ENCODE measurements at regions not wholly inside any gene's neighbourhood (a gene's known extent, or its start where the extent isn't known, plus 50 kb on each side); places are given as distances from the start of the nearest gene placed in this dataset.
"Not testable (repeated sequence)": the region's sequence is repeated elsewhere in the genome, so short reads cannot be mapped to it uniquely, and the experiment has no call there.

GRCh38 chr12:131335456-131335855 is 375.4 kb upstream of the SFSWAP start:
- no peaks in the 10 kb centered on the region for H3K4me1 ChIP-seq (ENCODE audit: control insufficient read depth in 2 of 2, insufficient read depth in 2 of 2, low read length in 2 of 2)
- CTCF ChIA-PET: no interaction called here
- Mint-ChIP-seq H3K9me3 (peaks cover 0 to 2% (median 0%) of the 10 kb centered on the region in 11 donors), H3K27ac (no peak overlapping the region), H3K27me3 (no peaks in the 10 kb centered on the region), H3K4me1 (peaks cover 0 to 4% (median 0%) of the 10 kb centered on the region in 7 donors), H3K4me3 (no peak overlapping the region), H3K36me3 (no peaks in the 10 kb centered on the region)
- no peaks in the 10 kb centered on the region for H3K36me3 ChIP-seq (ENCODE audit: control insufficient read depth in 2 of 3, insufficient read depth in 3 of 3, low read length in 3 of 3)
- no peak overlapping the region for H3K27ac ChIP-seq (ENCODE audit: low read depth, low read length)
- intact Hi-C loops (cut with micrococcal nuclease): no loop called here
- DNase-seq: no peak
- ATAC-seq: no peak
- POLR2A ChIA-PET: no interaction called here
- H3K27me3 ChIP-seq (ENCODE audit: control insufficient read depth in 2 of 2, insufficient read depth in 2 of 2, low read length in 2 of 2): no peaks in the 10 kb centered on the region
- H3K4me3 ChIP-seq (ENCODE audit: low read length): no peak overlapping the region
- H3K9me3 ChIP-seq (ENCODE audit: control insufficient read depth in 2 of 3, low read length in 3 of 3): no peaks in the 10 kb centered on the region

- DNase-seq, CTCF ChIA-PET, H3K36me3 Mint-ChIP-seq: not testable (repeated sequence)
These were observed 373.0 kb upstream of the SFSWAP start for GRCh38 chr12:131337861-131338260.

GRCh38 chr12:131340616-131341210 is 370.2 kb upstream of the SFSWAP start:
- H3K4me3 ChIP-seq (ENCODE audit: low read length): no peak overlapping the region
- DNase-seq (no peak), ATAC-seq (no peak)
- H3K27me3 ChIP-seq (ENCODE audit: control insufficient read depth in 2 of 2, insufficient read depth in 2 of 2, low read length in 2 of 2): no peaks in the 10 kb centered on the region
- Mint-ChIP-seq H3K27ac (no peak overlapping the region), H3K4me3 (no peak overlapping the region), H3K27me3 (no peaks in the 10 kb centered on the region), H3K36me3 (no peaks in the 10 kb centered on the region), H3K4me1 (no peaks in the 10 kb centered on the region), H3K9me3 (peaks cover 0 to 5% (median 0%) of the 10 kb centered on the region in 11 donors)
- no peaks in the 10 kb centered on the region for H3K36me3 ChIP-seq (ENCODE audit: control insufficient read depth in 2 of 3, insufficient read depth in 3 of 3, low read length in 3 of 3)
- H3K27ac ChIP-seq (ENCODE audit: low read depth, low read length): no peak overlapping the region
- POLR2A ChIA-PET: no interaction called here
- H3K9me3 ChIP-seq (ENCODE audit: control insufficient read depth in 2 of 3, low read length in 3 of 3): no peaks in the 10 kb centered on the region
- no peaks in the 10 kb centered on the region for H3K4me1 ChIP-seq (ENCODE audit: control insufficient read depth in 2 of 2, insufficient read depth in 2 of 2, low read length in 2 of 2)
- intact Hi-C loops (cut with micrococcal nuclease): no loop called here
- CTCF ChIA-PET: no interaction called here

More at GRCh38 chr12:131337861-131338260, 373.0 kb upstream of the SFSWAP start:
- H3K4me1 Mint-ChIP-seq; H3K4me3 ChIP-seq (ENCODE audit: low read length); ATAC-seq; H3K9me3 ChIP-seq (ENCODE audit: control insufficient read depth in 2 of 3, low read length in 3 of 3); POLR2A ChIA-PET; H3K9me3 Mint-ChIP-seq; H3K27ac Mint-ChIP-seq; H3K27me3 ChIP-seq (ENCODE audit: control insufficient read depth in 2 of 2, insufficient read depth in 2 of 2, low read length in 2 of 2); H3K4me3 Mint-ChIP-seq; H3K27me3 Mint-ChIP-seq; H3K36me3 ChIP-seq (ENCODE audit: control insufficient read depth in 2 of 3, insufficient read depth in 3 of 3, low read length in 3 of 3); H3K27ac ChIP-seq (ENCODE audit: low read depth, low read length); H3K4me1 ChIP-seq (ENCODE audit: control insufficient read depth in 2 of 2, insufficient read depth in 2 of 2, low read length in 2 of 2); intact Hi-C loops (cut with micrococcal nuclease): not testable (repeated sequence)

GRCh38 chr12:131341608-131342007 is 369.3 kb upstream of the SFSWAP start:
- H3K4me1 ChIP-seq (ENCODE audit: control insufficient read depth in 2 of 2, insufficient read depth in 2 of 2, low read length in 2 of 2); intact Hi-C loops (cut with micrococcal nuclease); DNase-seq; H3K27ac Mint-ChIP-seq; H3K27ac ChIP-seq (ENCODE audit: low read depth, low read length); H3K27me3 Mint-ChIP-seq; H3K9me3 Mint-ChIP-seq; ATAC-seq; H3K27me3 ChIP-seq (ENCODE audit: control insufficient read depth in 2 of 2, insufficient read depth in 2 of 2, low read length in 2 of 2); H3K4me1 Mint-ChIP-seq; H3K36me3 ChIP-seq (ENCODE audit: control insufficient read depth in 2 of 3, insufficient read depth in 3 of 3, low read length in 3 of 3); H3K36me3 Mint-ChIP-seq; POLR2A ChIA-PET; CTCF ChIA-PET; H3K4me3 ChIP-seq (ENCODE audit: low read length); H3K4me3 Mint-ChIP-seq; H3K9me3 ChIP-seq (ENCODE audit: control insufficient read depth in 2 of 3, low read length in 3 of 3): not testable (repeated sequence)

GRCh38 chr12:131343436-131343835 is 367.5 kb upstream of the SFSWAP start:
- CTCF ChIA-PET; H3K9me3 Mint-ChIP-seq; H3K27ac Mint-ChIP-seq; H3K27me3 ChIP-seq (ENCODE audit: control insufficient read depth in 2 of 2, insufficient read depth in 2 of 2, low read length in 2 of 2); H3K4me1 Mint-ChIP-seq; H3K36me3 Mint-ChIP-seq; H3K27me3 Mint-ChIP-seq; H3K4me3 Mint-ChIP-seq; H3K4me3 ChIP-seq (ENCODE audit: low read length); intact Hi-C loops (cut with micrococcal nuclease); POLR2A ChIA-PET; H3K4me1 ChIP-seq (ENCODE audit: control insufficient read depth in 2 of 2, insufficient read depth in 2 of 2, low read length in 2 of 2); H3K36me3 ChIP-seq (ENCODE audit: control insufficient read depth in 2 of 3, insufficient read depth in 3 of 3, low read length in 3 of 3); H3K9me3 ChIP-seq (ENCODE audit: control insufficient read depth in 2 of 3, low read length in 3 of 3); H3K27ac ChIP-seq (ENCODE audit: low read depth, low read length); DNase-seq; ATAC-seq: not testable (repeated sequence)

GRCh38 chr12:131344715-131345520 is 366.0 kb upstream of the SFSWAP start:
- H3K27me3 ChIP-seq (ENCODE audit: control insufficient read depth in 2 of 2, insufficient read depth in 2 of 2, low read length in 2 of 2); H3K9me3 ChIP-seq (ENCODE audit: control insufficient read depth in 2 of 3, low read length in 3 of 3); POLR2A ChIA-PET; H3K4me3 Mint-ChIP-seq; H3K36me3 Mint-ChIP-seq; H3K36me3 ChIP-seq (ENCODE audit: control insufficient read depth in 2 of 3, insufficient read depth in 3 of 3, low read length in 3 of 3); DNase-seq; intact Hi-C loops (cut with micrococcal nuclease); H3K4me1 Mint-ChIP-seq; H3K27me3 Mint-ChIP-seq; H3K27ac Mint-ChIP-seq; H3K27ac ChIP-seq (ENCODE audit: low read depth, low read length); H3K4me1 ChIP-seq (ENCODE audit: control insufficient read depth in 2 of 2, insufficient read depth in 2 of 2, low read length in 2 of 2); H3K9me3 Mint-ChIP-seq; ATAC-seq; H3K4me3 ChIP-seq (ENCODE audit: low read length): not testable (repeated sequence)
- CTCF ChIA-PET: interaction anchor here (0.7 kb wide), 1 partner anchor 1403 kb away, joined by 3 read pairs; no protein-coding TSS in a partner anchor

Measured in naive thymus-derived CD4-positive, alpha-beta T cell (primary cell).